HEK293T (cell line): ENCODE measurements at regions not wholly inside any gene's neighbourhood (a gene's known extent, or its start where the extent isn't known, plus 50 kb on each side); places are given as distances from the start of the nearest gene placed in this dataset.
A peak's percentile ranks its signal among the peaks of the same experiment; 100 is the strongest.

Experiments
- CTCF ChIA-PET: fragments of 350-600 bp; formaldehyde crosslinking; extraction: SDS; loops from one replicate; lab custom pipeline; 2021; ENCODE audit warnings: antibody characterized with exemption, inconsistent platforms; lab: Yijun Ruan, JAX
- POLR2A ChIA-PET: fragments of 350-600 bp; formaldehyde crosslinking; extraction: SDS; loops from one replicate; lab custom pipeline; 2020; ENCODE audit warnings: antibody characterized with exemption, inconsistent platforms; lab: Yijun Ruan, JAX
- DNase-seq: peaks from one replicate; pipeline ENCODE4 v3.0.0; 2012; ENCODE audit warnings: mixed read lengths; ENCODE audit errors: extremely low spot score
- ARNT ChIP-seq: fragments of 450-650 bp; IDR thresholded peaks from 2 replicates; pipeline ENCODE4 v1.6.1; 2017; ENCODE audit warnings: mild to moderate bottlenecking
- BHLHE40 ChIP-seq: fragments of 450-650 bp; IDR thresholded peaks from 2 replicates; pipeline ENCODE4 v1.6.1; 2016; ENCODE audit warnings: mild to moderate bottlenecking, moderate library complexity, borderline replicate concordance
- CTBP1 ChIP-seq: fragments of 450-650 bp; IDR thresholded peaks from 2 replicates; pipeline ENCODE4 v1.6.1; 2016; ENCODE audit warnings: borderline replicate concordance
- ELF4 ChIP-seq: fragments of 450-650 bp; IDR thresholded peaks from 2 replicates; pipeline ENCODE4 v1.6.1; 2017; ENCODE audit warnings: antibody characterized with exemption
- FOXA1 ChIP-seq: fragments of 450-650 bp; IDR thresholded peaks from 2 replicates; pipeline ENCODE4 v1.6.1; 2016; ENCODE audit warnings: mild to moderate bottlenecking
- FOXK2 ChIP-seq: fragments of 450-650 bp; IDR thresholded peaks from 2 replicates; pipeline ENCODE4 v1.6.1; 2016; ENCODE audit warnings: mild to moderate bottlenecking
- FOXM1 ChIP-seq: fragments of 450-650 bp; IDR thresholded peaks from 2 replicates; pipeline ENCODE4 v1.6.1; 2017; ENCODE audit warnings: mild to moderate bottlenecking, borderline replicate concordance
- HDGF ChIP-seq: fragments of 450-650 bp; IDR thresholded peaks from 2 replicates; pipeline ENCODE4 v1.6.1; 2017; ENCODE audit warnings: antibody characterized with exemption, borderline replicate concordance
- L3MBTL2 ChIP-seq: fragments of 450-650 bp; conservative IDR thresholded peaks from 2 replicates; pipeline ENCODE4 v1.6.1; 2016; ENCODE audit warnings: mild to moderate bottlenecking
- LEF1 ChIP-seq: fragments of 450-650 bp; IDR thresholded peaks from 2 replicates; pipeline ENCODE4 v1.6.1; 2017; ENCODE audit warnings: mild to moderate bottlenecking, borderline replicate concordance
- NFRKB ChIP-seq: fragments of 450-650 bp; IDR thresholded peaks from 2 replicates; pipeline ENCODE4 v1.6.1; 2016; ENCODE audit warnings: mild to moderate bottlenecking, moderate library complexity
- PKNOX1 ChIP-seq: fragments of 450-650 bp; IDR thresholded peaks from 2 replicates; pipeline ENCODE4 v1.6.1; 2016
- SP1 ChIP-seq: fragments of 450-650 bp; IDR thresholded peaks from 2 replicates; pipeline ENCODE4 v1.6.1; 2017
- SUZ12 ChIP-seq: fragments of 450-650 bp; IDR thresholded peaks from 2 replicates; pipeline ENCODE4 v1.6.1; 2016; ENCODE audit warnings: mild to moderate bottlenecking
- TARDBP ChIP-seq: fragments of 450-650 bp; IDR thresholded peaks from 2 replicates; pipeline ENCODE4 v1.6.1; 2016
- ZNF384 ChIP-seq: fragments of 450-650 bp; IDR thresholded peaks from 2 replicates; pipeline ENCODE4 v1.6.1; 2016

GRCh38 chr16:9141813-9142212 lies 50.4 kb downstream of the HAPSTR1 start:
- TF ChIP-seq ARNT (no peak), SP1 (no peak), SUZ12 (no peak), L3MBTL2 (no peak), BHLHE40 (no peak), PKNOX1 (no peak), ELF4 (no peak), LEF1 (no peak), TARDBP (no peak), HDGF (no peak), FOXM1 (no peak)
- DNase-seq, result no peak
- ChIA-PET POLR2A (no interaction called here), CTCF (no interaction called here)

- TF ChIP-seq ZNF384, result no peak
- no peak for TF ChIP-seq BHLHE40
- TF ChIP-seq L3MBTL2, result no peak
- TF ChIP-seq FOXA1, result no peak
- no peak for TF ChIP-seq ELF4
- TF ChIP-seq FOXM1, result no peak
- no peak for TF ChIP-seq HDGF
- CTCF ChIA-PET, result no interaction called here
- no peak for DNase-seq
- POLR2A ChIA-PET, result no interaction called here
Measured at GRCh38 chr16:9144106-9144505, 52.7 kb downstream of the HAPSTR1 start.

- POLR2A ChIA-PET, result no interaction called here
- CTCF ChIA-PET, result interaction anchor here (1.2 kb wide), 1 partner anchor 9 kb away, joined by 4 read pairs; no protein-coding TSS in a partner anchor
- no peak for TF ChIP-seq LEF1
- TF ChIP-seq NFRKB, result no peak
- TF ChIP-seq BHLHE40, result no peak
- TF ChIP-seq FOXK2, result no peak
- TF ChIP-seq ELF4, result no peak
- no peak for TF ChIP-seq FOXM1
- TF ChIP-seq L3MBTL2, result no peak
- TF ChIP-seq FOXA1, result no peak
- TF ChIP-seq PKNOX1, result no peak
- TF ChIP-seq HDGF, result no peak
- TF ChIP-seq ZNF384, result no peak
Measured at GRCh38 chr16:9148374-9149015, 57.1 kb downstream of the HAPSTR1 start.

GRCh38 chr16:9151074-9151473 lies 59.6 kb downstream of the HAPSTR1 start:
- ChIA-PET POLR2A (no interaction called here), CTCF (no interaction called here)
- TF ChIP-seq ZNF384 (peak; percentile 49), BHLHE40 (no peak)
- DNase-seq, result no peak

More at GRCh38 chr16:9148374-9149015, 57.1 kb downstream of the HAPSTR1 start:
- no peak for DNase-seq

- ChIA-PET CTCF (no interaction called here), POLR2A (no interaction called here)
- no peak for DNase-seq
- TF ChIP-seq NFRKB (no peak), BHLHE40 (no peak), SP1 (no peak), PKNOX1 (no peak), SUZ12 (no peak)
Measured at GRCh38 chr16:9151597-9151996, 60.2 kb downstream of the HAPSTR1 start.

GRCh38 chr16:9152649-9153501 lies 61.4 kb downstream of the HAPSTR1 start:
- TF ChIP-seq FOXK2 (no peak), FOXA1 (no peak), TARDBP (no peak), HDGF (no peak), ARNT (no peak), LEF1 (no peak), PKNOX1 (no peak), ELF4 (no peak), FOXM1 (no peak), BHLHE40 (no peak), CTBP1 (no peak), SP1 (no peak)
- DNase-seq, result no peak
- ChIA-PET CTCF (no interaction called here), POLR2A (no interaction called here)
